ENCODE measurements at regions not wholly inside any gene's neighbourhood (a gene's known extent, or its start where the extent isn't known, plus 50 kb on each side); places are given as distances from the start of the nearest gene placed in this dataset.

- intact Hi-C loops (cut with micrococcal nuclease): no loop called here
- Histone ChIP-seq H3K36me3 (ENCODE audit: low read depth, low read length) (no peaks in the 10 kb centered on the region), H3K27me3 (ENCODE audit: low read length) (no peaks in the 10 kb centered on the region), H3K79me2 (ENCODE audit: low read length) (no peaks in the 10 kb centered on the region), H3K4me3 (ENCODE audit: low read length) (no peak overlapping the region), H3K4me1 (ENCODE audit: insufficient read depth, low read length) (0 out of 2 replicates have a peak, but pooled peaks cover 3% of the 10 kb centered on the region), H3K9ac (ENCODE audit: low read length) (no peak overlapping the region), H3K4me2 (ENCODE audit: low read length) (no peak overlapping the region), H3K9me2 (replicated peaks; ENCODE audit: low read length) (no peaks in the 10 kb centered on the region), H3K9me3 (ENCODE audit: low read length) (no peaks in the 10 kb centered on the region), H3K27ac (ENCODE audit: low read length) (no peak overlapping the region), H3F3A (ENCODE audit: low read length, unreplicated experiment) (no peaks in the 10 kb centered on the region), H4K20me1 (ENCODE audit: low read length) (no peaks in the 10 kb centered on the region), H2AFZ (ENCODE audit: low read length) (no peak overlapping the region)
- POLR2A ChIA-PET (ENCODE audit: unreplicated experiment): no interaction called here
- no peak for ATAC-seq
- TF ChIP-seq EZH2phosphoT487 (IDR thresholded peaks at IDR 0.05; ENCODE audit: borderline replicate concordance, low read length) (no peak), EZH2 (IDR thresholded peaks at IDR 0.05; ENCODE audit: low read length, unreplicated experiment) (no peak), CTCF (conservative IDR thresholded peaks at IDR 0.05; ENCODE audit: low read depth, low read length) (no peak)
- BruUV-seq (replicated peaks): no TSS peak
- CTCF ChIA-PET: no interaction called here
- no peak for DNase-seq
Observed at GRCh38 chr4:26050671-26051070, 136.7 kb downstream of the SMIM20 start.

- POLR2A ChIA-PET (ENCODE audit: unreplicated experiment): no interaction called here
- no peak for DNase-seq
- H3K36me3 ChIP-seq (ENCODE audit: low read depth, low read length): no peaks in the 10 kb centered on the region
Observed at GRCh38 chr4:26051240-26051639, 137.2 kb downstream of the SMIM20 start.

More at GRCh38 chr4:26051240-26051639, 137.2 kb downstream of the SMIM20 start:
- intact Hi-C loops (cut with micrococcal nuclease): no loop called here
- 0 out of 2 replicates have a peak, but pooled peaks cover 3% of the 10 kb centered on the region for H3K4me1 ChIP-seq (ENCODE audit: insufficient read depth, low read length)
- H3K27me3 ChIP-seq (ENCODE audit: low read length): no peaks in the 10 kb centered on the region
- no peaks in the 10 kb centered on the region for H3K9me2 ChIP-seq (replicated peaks; ENCODE audit: low read length)
- H3F3A ChIP-seq (ENCODE audit: low read length, unreplicated experiment): no peaks in the 10 kb centered on the region
- H2AFZ ChIP-seq (ENCODE audit: low read length): no peak overlapping the region
- no peaks in the 10 kb centered on the region for H3K79me2 ChIP-seq (ENCODE audit: low read length)
- H3K9ac ChIP-seq (ENCODE audit: low read length): no peak overlapping the region
- no peaks in the 10 kb centered on the region for H4K20me1 ChIP-seq (ENCODE audit: low read length)
- no TSS peak for BruUV-seq (replicated peaks)
- no peaks in the 10 kb centered on the region for H3K9me3 ChIP-seq (ENCODE audit: low read length)
- TF ChIP-seq CTCF (conservative IDR thresholded peaks at IDR 0.05; ENCODE audit: low read depth, low read length) (no peak), EZH2 (IDR thresholded peaks at IDR 0.05; ENCODE audit: low read length, unreplicated experiment) (no peak), EZH2phosphoT487 (IDR thresholded peaks at IDR 0.05; ENCODE audit: borderline replicate concordance, low read length) (no peak)
- H3K4me3 ChIP-seq (ENCODE audit: low read length): no peak overlapping the region
- H3K4me2 ChIP-seq (ENCODE audit: low read length): no peak overlapping the region
- ATAC-seq: no peak
- H3K27ac ChIP-seq (ENCODE audit: low read length): no peak overlapping the region
- CTCF ChIA-PET: no interaction called here

Measured in PC-3 (cell line).